ENCODE measurements at regions not wholly inside any gene's neighbourhood (a gene's known extent, or its start where the extent isn't known, plus 50 kb on each side); places are given as distances from the start of the nearest gene placed in this dataset.

GRCh38 chr22:26974914-26975803, 317.8 kb downstream of the MIAT start:
- DNase-seq, result no peak

GRCh38 chr22:26975865-26976264, 318.5 kb downstream of the MIAT start:
- no peak for DNase-seq

- no peak for DNase-seq
These were observed 320.5 kb downstream of the MIAT start for GRCh38 chr22:26977741-26978376.

GRCh38 chr22:26979294-26979693, 321.9 kb downstream of the MIAT start:
- no peak for DNase-seq

- no peak for DNase-seq
These were observed 323.7 kb downstream of the MIAT start for GRCh38 chr22:26981111-26981510.

GRCh38 chr22:26981541-26981940, 324.2 kb downstream of the MIAT start:
- DNase-seq, result no peak

GRCh38 chr22:26983311-26983710, 325.9 kb downstream of the MIAT start:
- no peak for DNase-seq

GRCh38 chr22:26985206-26985605, 327.8 kb downstream of the MIAT start:
- no peak for DNase-seq

GRCh38 chr22:26985931-26986782, 328.8 kb downstream of the MIAT start:
- DNase-seq, result no peak

- DNase-seq, result no peak
These were observed 329.5 kb downstream of the MIAT start for GRCh38 chr22:26986884-26987283.

GRCh38 chr22:26990503-26991189, 333.3 kb downstream of the MIAT start:
- DNase-seq, result no peak

- DNase-seq, result no peak
These were observed 335.2 kb downstream of the MIAT start for GRCh38 chr22:26992556-26992955.

- DNase-seq, result no peak
These were observed 336.5 kb downstream of the MIAT start for GRCh38 chr22:26993886-26994285.

- DNase-seq, result no peak
These were observed 337.4 kb downstream of the MIAT start for GRCh38 chr22:26994801-26995200.

- no peak for DNase-seq
These were observed 337.8 kb downstream of the MIAT start for GRCh38 chr22:26995235-26995634.

- no peak for DNase-seq
These were observed 338.8 kb downstream of the MIAT start for GRCh38 chr22:26996154-26996553.

- DNase-seq, result no peak
These were observed 340.7 kb downstream of the MIAT start for GRCh38 chr22:26998129-26998528.

GRCh38 chr22:26998716-26999115, 341.3 kb downstream of the MIAT start:
- no peak for DNase-seq

- no peak for DNase-seq
These were observed 345.9 kb downstream of the MIAT start for GRCh38 chr22:27003297-27003696.

- no peak for DNase-seq
These were observed 347.0 kb downstream of the MIAT start for GRCh38 chr22:27004434-27004833.

GRCh38 chr22:27008454-27008853, 351.1 kb downstream of the MIAT start:
- no peak for DNase-seq

GRCh38 chr22:27011133-27011532, 353.7 kb downstream of the MIAT start:
- DNase-seq, result no peak

GRCh38 chr22:27011717-27012116, 354.3 kb downstream of the MIAT start:
- DNase-seq, result no peak

Measured in stimulated activated naive CD4-positive, alpha-beta T cell treated with Interleukin-2 at 50 U/mL for 16 hours (primary cell).